Neural cell (in vitro differentiated cells): ENCODE measurements at regions not wholly inside any gene's neighbourhood (a gene's known extent, or its start where the extent isn't known, plus 50 kb on each side); places are given as distances from the start of the nearest gene placed in this dataset.

ENCODE experiments used
- H2AFZ ChIP-seq: fragments of 200-600, 300-800 bp; sonication (generic), shearing (Covaris generic); 2 replicates; pipeline ENCODE4 v1.6.0; 2014; ENCODE audit warnings: low read depth, mild to moderate bottlenecking, antibody characterized with exemption, low read length, moderate library complexity
- H3F3A ChIP-seq: fragments of 200-600 bp; shearing (Covaris generic); 2 replicates; pipeline ENCODE4 v1.6.1; 2016; ENCODE audit warnings: mild to moderate bottlenecking, moderate library complexity, mixed read lengths, antibody characterized with exemption, low read length; ENCODE audit not compliant: insufficient read depth, poor library complexity, severe bottlenecking
- H3K27ac ChIP-seq: fragments of 200-600, 300-800 bp; sonication (generic), shearing (Covaris generic); 2 replicates; pipeline ENCODE4 v1.5.1; 2014; ENCODE audit warnings: mild to moderate bottlenecking, low read length, moderate library complexity
- H3K27me3 ChIP-seq: fragments of 300-800, 200-600 bp; sonication (generic), shearing (Covaris generic); 2 replicates; pipeline ENCODE4 v1.6.0; 2014; ENCODE audit warnings: mild to moderate bottlenecking, low read depth, low read length, moderate library complexity; ENCODE audit not compliant: insufficient read depth
- H3K36me3 ChIP-seq: fragments of 300-800, 200-600 bp; sonication (generic), shearing (Covaris generic); 2 replicates; pipeline ENCODE4 v1.5.1; 2014; ENCODE audit warnings: mild to moderate bottlenecking, antibody characterized with exemption, low read length, moderate library complexity; ENCODE audit not compliant: insufficient read depth
- H3K4me2 ChIP-seq: fragments of 300-800, 200-600 bp; sonication (generic), shearing (Covaris generic); 2 replicates; pipeline ENCODE4 v1.6.0; 2014; ENCODE audit warnings: mild to moderate bottlenecking, low read length
- H3K4me3 ChIP-seq: fragments of 300-800, 200-600 bp; sonication (generic), shearing (Covaris generic); 2 replicates; pipeline ENCODE4 v1.5.1; 2014; ENCODE audit warnings: mild to moderate bottlenecking, low read length, moderate library complexity
- H3K79me2 ChIP-seq: fragments of 200-600 bp; shearing (Covaris generic); replicated peaks from 2 replicates; pipeline ENCODE4 v1.6.0; 2014; ENCODE audit warnings: mild to moderate bottlenecking, low read length, moderate library complexity; ENCODE audit not compliant: insufficient read depth
- H3K9ac ChIP-seq: fragments of 300-800, 200-600 bp; sonication (generic), shearing (Covaris generic); 2 replicates; pipeline ENCODE4 v1.6.1; 2016; ENCODE audit warnings: mild to moderate bottlenecking, low read length, mixed read lengths
- H3K9me2 ChIP-seq: fragments of 200-600 bp; shearing (Covaris generic); 2 replicates; pipeline ENCODE4 v1.6.1; 2016; ENCODE audit warnings: mild to moderate bottlenecking, low read length, mixed read lengths; ENCODE audit not compliant: insufficient read depth
- H3K9me3 ChIP-seq: fragments of 200-600, 300-800 bp; sonication (generic), shearing (Covaris generic); 2 replicates; pipeline ENCODE4 v1.6.1; 2016; ENCODE audit warnings: mild to moderate bottlenecking, mixed run types, low read length, moderate library complexity, mixed read lengths
- H4K20me1 ChIP-seq: fragments of 200-600 bp; shearing (Covaris generic); 2 replicates; pipeline ENCODE4 v1.6.1; 2016; ENCODE audit warnings: mild to moderate bottlenecking, mixed run types; ENCODE audit not compliant: insufficient read depth
- EP300 ChIP-seq: fragments of 450-650 bp; conservative IDR thresholded peaks from 2 replicates; pipeline ENCODE4 v1.6.1; 2014; ENCODE audit warnings: antibody characterized with exemption, mild to moderate bottlenecking, moderate library complexity; ENCODE audit not compliant: poor library complexity, severe bottlenecking
- EZH2 ChIP-seq: fragments of 200-600, 300-800 bp; shearing (Covaris generic), sonication (generic); IDR thresholded peaks from 2 replicates; pipeline ENCODE4 v1.6.1; 2014; ENCODE audit warnings: antibody characterized with exemption, low read length, borderline replicate concordance, mild to moderate bottlenecking; ENCODE audit not compliant: insufficient read depth, poor library complexity, severe bottlenecking
- MXI1 ChIP-seq: fragments of 450-650 bp; conservative IDR thresholded peaks from 2 replicates; pipeline ENCODE4 v1.6.1; 2014; ENCODE audit warnings: antibody characterized with exemption, mild to moderate bottlenecking; ENCODE audit not compliant: poor library complexity, severe bottlenecking
- POLR2AphosphoS5 ChIP-seq: IDR thresholded peaks from 2 replicates; pipeline ENCODE4 v1.6.1; 2012
- RAD21 ChIP-seq: fragments of 450-650 bp; conservative IDR thresholded peaks from 2 replicates; pipeline ENCODE4 v1.6.1; 2014; ENCODE audit warnings: antibody characterized with exemption, mild to moderate bottlenecking, moderate library complexity
- SMC3 ChIP-seq: fragments of 450-650 bp; conservative IDR thresholded peaks from 2 replicates; pipeline ENCODE4 v1.6.1; 2014; ENCODE audit warnings: antibody characterized with exemption, mild to moderate bottlenecking, moderate library complexity; ENCODE audit not compliant: poor library complexity
- TAF1 ChIP-seq: IDR thresholded peaks from 2 replicates; pipeline ENCODE4 v1.6.1; 2012; ENCODE audit warnings: low read depth
- TF ChIP-seq, protein P1 (sequence below): IDR thresholded peaks from 2 replicates; pipeline ENCODE4 v1.6.1; 2012; ENCODE audit warnings: borderline replicate concordance
- TF ChIP-seq, protein P2 (sequence below): fragments of 450-650 bp; IDR thresholded peaks from 2 replicates; pipeline ENCODE4 v1.5.1; 2014; ENCODE audit warnings: antibody characterized with exemption, mild to moderate bottlenecking, moderate library complexity; ENCODE audit not compliant: poor library complexity, severe bottlenecking

DNA sequence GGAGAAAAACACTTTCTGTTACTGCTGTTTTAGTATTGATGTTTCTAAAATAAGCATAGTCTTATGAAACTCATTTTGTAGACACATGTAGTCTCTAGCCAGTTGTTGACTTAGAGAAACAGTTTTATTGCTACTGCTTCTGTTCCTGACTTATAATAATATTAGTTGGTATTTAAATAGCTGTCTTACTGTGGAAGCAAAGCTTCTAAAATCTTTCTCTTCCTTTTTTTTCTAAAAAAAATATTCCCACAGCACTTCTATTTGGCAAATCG, 121.8 kb downstream of the MTX2 start:
- Histone ChIP-seq H3K27me3 (no peaks in the 10 kb centered on the region), H3K4me2 (no peak overlapping the region), H3K9me2 (no peaks in the 10 kb centered on the region), H3K79me2 (no peaks in the 10 kb centered on the region), H3K27ac (no peak overlapping the region), H3K4me3 (no peak overlapping the region), H3F3A (no peaks in the 10 kb centered on the region), H3K36me3 (no peaks in the 10 kb centered on the region), H4K20me1 (no peaks in the 10 kb centered on the region), H3K9ac (no peak overlapping the region), H3K9me3 (no peaks in the 10 kb centered on the region), H2AFZ (no peak overlapping the region)
- TF ChIP-seq TAF1 (no peak), RAD21 (no peak), EP300 (no peak)

DNA sequence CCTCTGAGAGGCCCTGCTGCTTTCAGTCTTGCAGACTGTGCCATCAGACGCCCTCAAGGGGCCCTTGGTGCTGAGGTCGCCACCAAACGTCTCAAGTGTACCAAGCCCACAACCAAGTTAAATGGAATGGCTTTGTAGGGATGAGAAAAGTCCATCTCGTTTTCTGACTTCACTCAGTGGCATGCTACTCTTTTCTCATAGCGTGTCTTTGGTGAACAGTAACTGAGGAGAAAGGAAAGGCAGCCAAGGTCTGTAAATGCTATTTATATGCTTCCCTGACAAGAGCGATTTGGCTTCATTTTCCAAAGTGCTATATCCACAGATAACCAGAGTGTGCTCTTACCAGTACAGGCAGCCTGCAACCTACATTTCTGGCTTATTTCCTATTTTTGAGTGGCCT, 123.0 kb downstream of the MTX2 start:
- H4K20me1 ChIP-seq = no peaks in the 10 kb centered on the region
- no peaks in the 10 kb centered on the region for H3K9me3 ChIP-seq
- TF ChIP-seq MXI1 = no peak
- TF ChIP-seq SMC3 = no peak
- TF ChIP-seq, protein P1, sequence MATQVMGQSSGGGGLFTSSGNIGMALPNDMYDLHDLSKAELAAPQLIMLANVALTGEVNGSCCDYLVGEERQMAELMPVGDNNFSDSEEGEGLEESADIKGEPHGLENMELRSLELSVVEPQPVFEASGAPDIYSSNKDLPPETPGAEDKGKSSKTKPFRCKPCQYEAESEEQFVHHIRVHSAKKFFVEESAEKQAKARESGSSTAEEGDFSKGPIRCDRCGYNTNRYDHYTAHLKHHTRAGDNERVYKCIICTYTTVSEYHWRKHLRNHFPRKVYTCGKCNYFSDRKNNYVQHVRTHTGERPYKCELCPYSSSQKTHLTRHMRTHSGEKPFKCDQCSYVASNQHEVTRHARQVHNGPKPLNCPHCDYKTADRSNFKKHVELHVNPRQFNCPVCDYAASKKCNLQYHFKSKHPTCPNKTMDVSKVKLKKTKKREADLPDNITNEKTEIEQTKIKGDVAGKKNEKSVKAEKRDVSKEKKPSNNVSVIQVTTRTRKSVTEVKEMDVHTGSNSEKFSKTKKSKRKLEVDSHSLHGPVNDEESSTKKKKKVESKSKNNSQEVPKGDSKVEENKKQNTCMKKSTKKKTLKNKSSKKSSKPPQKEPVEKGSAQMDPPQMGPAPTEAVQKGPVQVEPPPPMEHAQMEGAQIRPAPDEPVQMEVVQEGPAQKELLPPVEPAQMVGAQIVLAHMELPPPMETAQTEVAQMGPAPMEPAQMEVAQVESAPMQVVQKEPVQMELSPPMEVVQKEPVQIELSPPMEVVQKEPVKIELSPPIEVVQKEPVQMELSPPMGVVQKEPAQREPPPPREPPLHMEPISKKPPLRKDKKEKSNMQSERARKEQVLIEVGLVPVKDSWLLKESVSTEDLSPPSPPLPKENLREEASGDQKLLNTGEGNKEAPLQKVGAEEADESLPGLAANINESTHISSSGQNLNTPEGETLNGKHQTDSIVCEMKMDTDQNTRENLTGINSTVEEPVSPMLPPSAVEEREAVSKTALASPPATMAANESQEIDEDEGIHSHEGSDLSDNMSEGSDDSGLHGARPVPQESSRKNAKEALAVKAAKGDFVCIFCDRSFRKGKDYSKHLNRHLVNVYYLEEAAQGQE = no peak
- TF ChIP-seq, protein P2, sequence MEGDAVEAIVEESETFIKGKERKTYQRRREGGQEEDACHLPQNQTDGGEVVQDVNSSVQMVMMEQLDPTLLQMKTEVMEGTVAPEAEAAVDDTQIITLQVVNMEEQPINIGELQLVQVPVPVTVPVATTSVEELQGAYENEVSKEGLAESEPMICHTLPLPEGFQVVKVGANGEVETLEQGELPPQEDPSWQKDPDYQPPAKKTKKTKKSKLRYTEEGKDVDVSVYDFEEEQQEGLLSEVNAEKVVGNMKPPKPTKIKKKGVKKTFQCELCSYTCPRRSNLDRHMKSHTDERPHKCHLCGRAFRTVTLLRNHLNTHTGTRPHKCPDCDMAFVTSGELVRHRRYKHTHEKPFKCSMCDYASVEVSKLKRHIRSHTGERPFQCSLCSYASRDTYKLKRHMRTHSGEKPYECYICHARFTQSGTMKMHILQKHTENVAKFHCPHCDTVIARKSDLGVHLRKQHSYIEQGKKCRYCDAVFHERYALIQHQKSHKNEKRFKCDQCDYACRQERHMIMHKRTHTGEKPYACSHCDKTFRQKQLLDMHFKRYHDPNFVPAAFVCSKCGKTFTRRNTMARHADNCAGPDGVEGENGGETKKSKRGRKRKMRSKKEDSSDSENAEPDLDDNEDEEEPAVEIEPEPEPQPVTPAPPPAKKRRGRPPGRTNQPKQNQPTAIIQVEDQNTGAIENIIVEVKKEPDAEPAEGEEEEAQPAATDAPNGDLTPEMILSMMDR = no peak
- TF ChIP-seq POLR2AphosphoS5 = no peak
- TF ChIP-seq EZH2 = no peak
- no peak for TF ChIP-seq TAF1
- TF ChIP-seq EP300 = no peak
- no peak for TF ChIP-seq RAD21
- H3K4me2 ChIP-seq = no peak overlapping the region
- no peaks in the 10 kb centered on the region for H3K27me3 ChIP-seq
- no peak overlapping the region for H3K4me3 ChIP-seq
- H3K27ac ChIP-seq = no peak overlapping the region
- H3K79me2 ChIP-seq = no peaks in the 10 kb centered on the region
- no peak overlapping the region for H2AFZ ChIP-seq
- H3K9ac ChIP-seq = no peak overlapping the region
- H3F3A ChIP-seq = no peaks in the 10 kb centered on the region
- H3K9me2 ChIP-seq = no peaks in the 10 kb centered on the region
- no peaks in the 10 kb centered on the region for H3K36me3 ChIP-seq
